HUES64 (cell line): ENCODE measurements at regions not wholly inside any gene's neighbourhood (a gene's known extent, or its start where the extent isn't known, plus 50 kb on each side); places are given as distances from the start of the nearest gene placed in this dataset.

Source experiments
- H3K27ac ChIP-seq: 2 replicates; pipeline ENCODE4 v1.7.0; 2013; ENCODE audit warnings: low read depth, low read length, inconsistent platforms
- H3K27me3 ChIP-seq: 2 replicates; pipeline ENCODE4 v1.6.1; 2013; ENCODE audit warnings: mild to moderate bottlenecking, low read length; ENCODE audit not compliant: insufficient read depth
- H3K36me3 ChIP-seq: 2 replicates; pipeline ENCODE4 v1.6.1; 2013; ENCODE audit warnings: mild to moderate bottlenecking, low read length; ENCODE audit not compliant: insufficient read depth
- H3K4me1 ChIP-seq: 2 replicates; pipeline ENCODE4 v1.6.1; 2013; ENCODE audit warnings: mild to moderate bottlenecking, low read length, moderate library complexity; ENCODE audit not compliant: insufficient read depth
- H3K4me3 ChIP-seq: 2 replicates; pipeline ENCODE4 v1.5.1; 2013; ENCODE audit warnings: mild to moderate bottlenecking, low read length, moderate library complexity
- H3K9ac ChIP-seq: 2 replicates; pipeline ENCODE4 v1.6.1; 2013; ENCODE audit warnings: mild to moderate bottlenecking, low read depth, low read length
- H3K9me3 ChIP-seq: 2 replicates; pipeline ENCODE4 v1.6.1; 2013; ENCODE audit warnings: low read depth, low read length; ENCODE audit not compliant: insufficient read depth
- WGBS: fragments of 150-250, 120-280 bp; methylation state at CpG from one replicate; pipeline ENCODE4 v1.1.7; 2013; ENCODE audit warnings: missing lambda C conversion rate; 5-methylcytosine and 5-hydroxymethylcytosine counted together

- H3K27ac ChIP-seq, result peak overlapping the region; percentile 61; the same call in 1 of the 2 replicates
- peak overlapping the region; percentile 25; the same call in 1 of the 2 replicates for H3K9ac ChIP-seq
These were observed 142.5 kb upstream of the TNS3 start for GRCh38 chr7:47724335-47724982.

GRCh38 chr7:47722126-47722525 lies 140.2 kb upstream of the TNS3 start:
- Histone ChIP-seq H3K4me3 (no peak overlapping the region), H3K27me3 (no peaks in the 10 kb centered on the region), H3K27ac (no peak overlapping the region), H3K9ac (no peak overlapping the region), H3K36me3 (no peaks in the 10 kb centered on the region), H3K4me1 (peaks cover 16% of the 10 kb centered on the region), H3K9me3 (no peaks in the 10 kb centered on the region)
- 92% methylated on average over 8 of the region's 8 CpGs for WGBS

More at GRCh38 chr7:47724335-47724982, 142.5 kb upstream of the TNS3 start:
- Histone ChIP-seq H3K9me3 (no peaks in the 10 kb centered on the region), H3K4me3 (no peak overlapping the region), H3K4me1 (peaks cover 16% of the 10 kb centered on the region), H3K27me3 (no peaks in the 10 kb centered on the region), H3K36me3 (no peaks in the 10 kb centered on the region)
- 69% methylated on average over 12 of the region's 12 CpGs for whole genome bisulfite sequencing

- no peaks in the 10 kb centered on the region for H3K27me3 ChIP-seq
- 83% methylated on average over 9 of the region's 9 CpGs for WGBS
- H3K4me1 ChIP-seq, result peaks cover 16% of the 10 kb centered on the region
- no peak overlapping the region for H3K9ac ChIP-seq
- H3K27ac ChIP-seq, result no peak overlapping the region
- H3K9me3 ChIP-seq, result no peaks in the 10 kb centered on the region
- no peak overlapping the region for H3K4me3 ChIP-seq
- H3K36me3 ChIP-seq, result no peaks in the 10 kb centered on the region
These were observed 139.8 kb upstream of the TNS3 start for GRCh38 chr7:47721670-47722069.

- 96% methylated on average over 8 of the region's 8 CpGs for WGBS
- H3K4me3 ChIP-seq, result no peak overlapping the region
- H3K4me1 ChIP-seq, result peaks cover 16% of the 10 kb centered on the region
- H3K9me3 ChIP-seq, result no peaks in the 10 kb centered on the region
- no peaks in the 10 kb centered on the region for H3K27me3 ChIP-seq
- no peaks in the 10 kb centered on the region for H3K36me3 ChIP-seq
- no peak overlapping the region for H3K9ac ChIP-seq
- no peak overlapping the region for H3K27ac ChIP-seq
These were observed 139.0 kb upstream of the TNS3 start for GRCh38 chr7:47720907-47721244.

GRCh38 chr7:47720141-47720906 lies 138.4 kb upstream of the TNS3 start:
- H3K36me3 ChIP-seq, result no peaks in the 10 kb centered on the region
- no peaks in the 10 kb centered on the region for H3K9me3 ChIP-seq
- H3K4me3 ChIP-seq, result no peak overlapping the region
- H3K27me3 ChIP-seq, result no peaks in the 10 kb centered on the region
- H3K4me1 ChIP-seq, result peaks cover 13% of the 10 kb centered on the region
- H3K9ac ChIP-seq, result no peak overlapping the region
- H3K27ac ChIP-seq, result no peak overlapping the region
- 77% methylated on average over 12 of the region's 12 CpGs for WGBS

- Histone ChIP-seq H3K9me3 (no peaks in the 10 kb centered on the region), H3K36me3 (no peaks in the 10 kb centered on the region), H3K27me3 (no peaks in the 10 kb centered on the region), H3K27ac (no peak overlapping the region), H3K4me1 (peaks cover 7% of the 10 kb centered on the region), H3K9ac (no peak overlapping the region), H3K4me3 (no peak overlapping the region)
- WGBS, result 96% methylated on average over 7 of the region's 7 CpGs
These were observed 137.8 kb upstream of the TNS3 start for GRCh38 chr7:47719675-47720074.

GRCh38 chr7:47715631-47716068 lies 133.7 kb upstream of the TNS3 start:
- 95% methylated on average over 5 of the region's 5 CpGs for WGBS
- no peaks in the 10 kb centered on the region for H3K4me1 ChIP-seq

GRCh38 chr7:47714669-47715607 lies 133.0 kb upstream of the TNS3 start:
- Histone ChIP-seq H3K4me3 (no peak overlapping the region), H3K9ac (no peak overlapping the region), H3K27me3 (no peaks in the 10 kb centered on the region), H3K4me1 (no peaks in the 10 kb centered on the region), H3K9me3 (no peaks in the 10 kb centered on the region), H3K36me3 (no peaks in the 10 kb centered on the region), H3K27ac (no peak overlapping the region)
- 73% methylated on average over 5 of the region's 6 CpGs for WGBS

More at GRCh38 chr7:47715631-47716068, 133.7 kb upstream of the TNS3 start:
- Histone ChIP-seq H3K9ac (no peak overlapping the region), H3K9me3 (no peaks in the 10 kb centered on the region), H3K36me3 (no peaks in the 10 kb centered on the region), H3K4me3 (no peak overlapping the region), H3K27me3 (no peaks in the 10 kb centered on the region), H3K27ac (no peak overlapping the region)

- H3K27me3 ChIP-seq, result no peaks in the 10 kb centered on the region
- no peak overlapping the region for H3K4me3 ChIP-seq
- no peaks in the 10 kb centered on the region for H3K4me1 ChIP-seq
- no peaks in the 10 kb centered on the region for H3K36me3 ChIP-seq
- no peaks in the 10 kb centered on the region for H3K9me3 ChIP-seq
- no peak overlapping the region for H3K27ac ChIP-seq
- no peak overlapping the region for H3K9ac ChIP-seq
- WGBS, result 93% methylated on average over 6 of the region's 6 CpGs
These were observed 131.7 kb upstream of the TNS3 start for GRCh38 chr7:47713595-47713994.

- Histone ChIP-seq H3K4me1 (no peaks in the 10 kb centered on the region), H3K9ac (no peak overlapping the region), H3K36me3 (no peaks in the 10 kb centered on the region), H3K4me3 (no peak overlapping the region), H3K27me3 (no peaks in the 10 kb centered on the region), H3K9me3 (no peaks in the 10 kb centered on the region), H3K27ac (no peak overlapping the region)
- WGBS, result 97% methylated on average over 11 of the region's 11 CpGs
These were observed 130.5 kb upstream of the TNS3 start for GRCh38 chr7:47712416-47712815.

- H3K9ac ChIP-seq, result no peak overlapping the region
- no peaks in the 10 kb centered on the region for H3K36me3 ChIP-seq
- WGBS, result 94% methylated on average over 12 of the region's 12 CpGs
- no peaks in the 10 kb centered on the region for H3K27me3 ChIP-seq
- no peak overlapping the region for H3K4me3 ChIP-seq
- no peaks in the 10 kb centered on the region for H3K9me3 ChIP-seq
- no peaks in the 10 kb centered on the region for H3K4me1 ChIP-seq
- no peak overlapping the region for H3K27ac ChIP-seq
These were observed 129.9 kb upstream of the TNS3 start for GRCh38 chr7:47711776-47712175.
